CD14-positive monocyte (primary cell): ENCODE measurements at regions not wholly inside any gene's neighbourhood (a gene's known extent, or its start where the extent isn't known, plus 50 kb on each side); places are given as distances from the start of the nearest gene placed in this dataset.

Experiments
- DNase-seq, 3 donors: peaks; one replicate each; pipeline ENCODE4 v3.0.0-alpha.2; 2011 to 2022
- H2AFZ ChIP-seq: 2 replicates; pipeline ENCODE4 v1.6.0; 2012; ENCODE audit warnings: mild to moderate bottlenecking, low read depth, low read length, inconsistent platforms; ENCODE audit not compliant: insufficient read depth, poor library complexity, severe bottlenecking
- H3K27ac ChIP-seq, 2 donors: 1 replicate in 1 of 2; 2 replicates in 1 of 2; pipeline ENCODE4 v1.5.1; 2012 to 2013; ENCODE audit warnings: low read length in 2 of 2, control low read depth in 1 of 2, inconsistent platforms in 1 of 2, low read depth in 1 of 2, mild to moderate bottlenecking in 1 of 2
- H3K27me3 ChIP-seq, 2 donors: one replicate each; pipeline versions ENCODE4 v1.6.0 to v1.6.1; 2011 to 2013; ENCODE audit warnings: low read length in 2 of 2; ENCODE audit not compliant: control insufficient read depth in 2 of 2, insufficient read depth in 2 of 2
- H3K36me3 ChIP-seq, 2 donors: replicated peaks in 1 of 2; 1 replicate in 1 of 2; 2 replicates in 1 of 2; pipeline versions ENCODE4 v1.5.1 to v1.6.1; 2012 to 2013; ENCODE audit warnings: low read length in 2 of 2, control low read depth in 1 of 2, inconsistent platforms in 1 of 2, mild to moderate bottlenecking in 1 of 2; ENCODE audit not compliant: insufficient read depth in 2 of 2, control insufficient read depth in 1 of 2
- H3K4me1 ChIP-seq, 2 donors: 1 replicate in 1 of 2; 2 replicates in 1 of 2; pipeline versions ENCODE4 v1.5.1 to v1.6.1; 2012 to 2013; ENCODE audit warnings: low read length in 2 of 2, control low read depth in 1 of 2, inconsistent platforms in 1 of 2, mild to moderate bottlenecking in 1 of 2, moderate library complexity in 1 of 2; ENCODE audit not compliant: insufficient read depth in 2 of 2, control insufficient read depth in 1 of 2
- H3K4me2 ChIP-seq: replicated peaks from 2 replicates; pipeline ENCODE3; 2012; ENCODE audit warnings: low read length, moderate library complexity, mild to moderate bottlenecking; ENCODE audit not compliant: poor library complexity, severe bottlenecking; ENCODE audit errors: extremely low read depth
- H3K4me3 ChIP-seq, 3 experiments: fragments of 200-600 bp in 1 of 3; sonication (generic) in 1 of 3; replicated peaks in 1 of 3; 1 replicate in 2 of 3; 2 replicates in 1 of 3; pipeline ENCODE4 v1.5.1; 2011 to 2013; ENCODE audit warnings: low read length in 3 of 3, mild to moderate bottlenecking in 3 of 3, control low read depth in 2 of 3, low read depth in 2 of 3, inconsistent platforms in 1 of 3, moderate library complexity in 1 of 3
- H3K79me2 ChIP-seq: 2 replicates; pipeline ENCODE4 v1.6.0; 2012; ENCODE audit warnings: mild to moderate bottlenecking, control low read depth, inconsistent platforms, low read length, moderate library complexity; ENCODE audit not compliant: insufficient read depth
- H3K9ac ChIP-seq: 2 replicates; pipeline ENCODE4 v1.6.0; 2017; ENCODE audit warnings: low read length, mild to moderate bottlenecking; ENCODE audit not compliant: insufficient read depth, poor library complexity, severe bottlenecking
- H3K9me3 ChIP-seq, 2 donors: replicated peaks in 1 of 2; 1 replicate in 1 of 2; 2 replicates in 1 of 2; pipeline versions ENCODE4 v1.5.1 to v1.6.1; 2012 to 2013; ENCODE audit warnings: low read length in 2 of 2, control low read depth in 1 of 2; ENCODE audit not compliant: control insufficient read depth in 1 of 2, insufficient read depth in 1 of 2
- H4K20me1 ChIP-seq: 2 replicates; pipeline ENCODE4 v1.6.0; 2012; ENCODE audit warnings: mild to moderate bottlenecking, low read length, control low read depth, moderate library complexity; ENCODE audit not compliant: insufficient read depth
- H3K27ac Mint-ChIP-seq, 7 donors: one replicate each; pipeline ENCODE4 v1.8.0; 2020; ENCODE audit warnings: mild to moderate bottlenecking in 7 of 7, mixed read lengths in 7 of 7, moderate library complexity in 6 of 7, inconsistent platforms in 2 of 7
- H3K27me3 Mint-ChIP-seq, 3 donors: one replicate each; pipeline ENCODE4 v1.8.0; 2021 to 2022; ENCODE audit warnings: low read depth in 3 of 3, mild to moderate bottlenecking in 3 of 3, mixed read lengths in 3 of 3, moderate library complexity in 3 of 3, inconsistent platforms in 1 of 3
- H3K36me3 Mint-ChIP-seq, 2 donors: one replicate each; pipeline ENCODE4 v1.8.0; 2020; ENCODE audit warnings: mixed read lengths in 2 of 2, inconsistent platforms in 1 of 2, mild to moderate bottlenecking in 1 of 2
- H3K4me1 Mint-ChIP-seq: one replicate; pipeline ENCODE4 v1.8.0; 2020; ENCODE audit warnings: mild to moderate bottlenecking, mixed read lengths
- H3K4me3 Mint-ChIP-seq, 2 donors: one replicate each; pipeline ENCODE4 v1.8.0; 2020; ENCODE audit warnings: mild to moderate bottlenecking in 2 of 2, mixed read lengths in 2 of 2, moderate library complexity in 1 of 2
- H3K9me3 Mint-ChIP-seq, 7 donors: one replicate each; pipeline ENCODE4 v1.8.0; 2020 to 2022; ENCODE audit warnings: mixed read lengths in 7 of 7, mild to moderate bottlenecking in 6 of 7, moderate library complexity in 6 of 7, inconsistent platforms in 2 of 7
- CTCF ChIP-seq: fragments of 200-600 bp; IDR thresholded peaks from one replicate; pipeline ENCODE4 v1.8.0; 2022; ENCODE audit warnings: antibody characterized with exemption, mild to moderate bottlenecking
- WGBS: methylation state at CpG from one replicate; pipeline ENCODE4 v1.1.5; 2013; ENCODE audit warnings: missing lambda C conversion rate; ENCODE audit not compliant: insufficient coverage; 5-methylcytosine and 5-hydroxymethylcytosine counted together
- intact Hi-C, 2 donors: fragments of 100-400 bp; cut with micrococcal nuclease; formaldehyde crosslinking; loops; one replicate each; pipeline versions ENCODE4 v1.15.0 to v1.15.1; 2023

DNA sequence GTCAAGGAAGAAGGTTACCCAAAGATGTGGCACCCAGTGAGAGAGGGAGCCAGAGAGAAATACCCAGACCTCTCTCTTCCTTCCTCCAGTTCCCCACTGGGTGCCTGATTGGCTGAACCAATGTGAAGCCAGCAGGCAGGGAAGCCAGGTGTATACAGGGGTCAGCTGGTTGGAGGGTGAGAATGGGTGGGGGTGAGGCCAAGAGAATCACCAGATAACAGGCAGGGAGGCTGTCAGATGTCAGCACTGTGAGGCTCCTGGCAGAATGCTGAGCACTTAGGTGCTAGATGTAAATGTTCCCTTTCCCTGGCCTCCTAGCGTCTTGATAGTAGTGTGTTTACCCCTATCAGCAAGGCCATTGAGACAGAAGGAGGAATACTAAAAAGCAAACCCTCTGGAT, 104.0 kb upstream of the MGAT5 start:
- H3K4me1 ChIP-seq = peaks cover 31 to 35% of the 10 kb centered on the region in 2 donors
- H3K27ac ChIP-seq = no peak overlapping the region
- H3K36me3 ChIP-seq = no peaks in the 10 kb centered on the region
- intact Hi-C loops = no loop called here
- H2AFZ ChIP-seq = no peak overlapping the region
- no peaks in the 10 kb centered on the region for H3K9me3 ChIP-seq
- H3K4me3 ChIP-seq = no peak overlapping the region
- Mint-ChIP-seq H3K4me3 (no peak overlapping the region), H3K36me3 (peaks cover 7 to 16% of the 10 kb centered on the region in 2 donors), H3K27me3 (no peaks in the 10 kb centered on the region), H3K27ac (peak overlapping the region in 2 of 7 donors; percentile 42 to 77), H3K4me1 (peaks cover 49% of the 10 kb centered on the region), H3K9me3 (peaks cover 0 to 9% (median 3%) of the 10 kb centered on the region in 7 donors)
- DNase-seq = no peak
- peaks cover 49% of the 10 kb centered on the region for H3K79me2 ChIP-seq
- no peak for TF ChIP-seq CTCF
- peaks cover 46% of the 10 kb centered on the region for H4K20me1 ChIP-seq
- no peaks in the 10 kb centered on the region for H3K27me3 ChIP-seq
- H3K9ac ChIP-seq = no peak overlapping the region
- WGBS = 100% methylated on average over 1 of the region's 1 CpG
- H3K4me2 ChIP-seq = no peak overlapping the region

- no peak overlapping the region for H3K27ac Mint-ChIP-seq
- DNase-seq = no peak
- no peaks in the 10 kb centered on the region for H3K9me3 ChIP-seq
- H4K20me1 ChIP-seq = peaks cover 48% of the 10 kb centered on the region
- no peak overlapping the region for H2AFZ ChIP-seq
- intact Hi-C loops = no loop called here
- no peak overlapping the region for H3K4me3 Mint-ChIP-seq
- no peaks in the 10 kb centered on the region for H3K27me3 ChIP-seq
- no peak for TF ChIP-seq CTCF
- no peak overlapping the region for H3K4me3 ChIP-seq
- H3K9me3 Mint-ChIP-seq = peaks cover 0 to 9% (median 3%) of the 10 kb centered on the region in 7 donors
- H3K27ac ChIP-seq = no peak overlapping the region
- H3K4me2 ChIP-seq = no peak overlapping the region
- peaks cover 8 to 16% of the 10 kb centered on the region in 2 donors for H3K36me3 Mint-ChIP-seq
- H3K4me1 Mint-ChIP-seq = peaks cover 53% of the 10 kb centered on the region
- H3K36me3 ChIP-seq = no peaks in the 10 kb centered on the region
- H3K9ac ChIP-seq = no peak overlapping the region
- H3K79me2 ChIP-seq = peaks cover 49% of the 10 kb centered on the region
- 90% methylated on average over 3 of the region's 3 CpGs for WGBS
- no peaks in the 10 kb centered on the region for H3K27me3 Mint-ChIP-seq
- H3K4me1 ChIP-seq = peaks cover 40 to 43% of the 10 kb centered on the region in 2 donors
Measured at GRCh38 chr2:134150760-134151159, 103.1 kb upstream of the MGAT5 start.
